Karpas-422 (cell line): ENCODE measurements at regions not wholly inside any gene's neighbourhood (a gene's known extent, or its start where the extent isn't known, plus 50 kb on each side); places are given as distances from the start of the nearest gene placed in this dataset.

Experiments
- DNase-seq: peaks from one replicate; pipeline ENCODE4 v3.0.0-alpha.2; 2015
- H2AFZ ChIP-seq: fragments of 200-600 bp; sonication (generic); 2 replicates; pipeline ENCODE4 v1.6.1; 2014; ENCODE audit warnings: antibody characterized with exemption, low read length, mixed read lengths
- H3K27ac ChIP-seq: fragments of 200-600 bp; sonication (generic); 2 replicates; pipeline ENCODE4 v1.5.1; 2014; ENCODE audit warnings: mild to moderate bottlenecking, low read length, moderate library complexity
- H3K27me3 ChIP-seq: fragments of 200-600 bp; sonication (generic); 2 replicates; pipeline ENCODE4 v1.6.1; 2014; ENCODE audit warnings: low read length, mixed read lengths
- H3K36me3 ChIP-seq: fragments of 200-600 bp; sonication (generic); 2 replicates; pipeline ENCODE4 v1.6.1; 2014; ENCODE audit warnings: low read length, mixed read lengths; ENCODE audit not compliant: insufficient read depth
- H3K4me1 ChIP-seq: fragments of 200-600 bp; sonication (generic); 2 replicates; pipeline ENCODE4 v1.6.1; 2014; ENCODE audit warnings: mild to moderate bottlenecking, low read length, mixed read lengths
- H3K4me2 ChIP-seq: fragments of 200-600 bp; sonication (generic); 2 replicates; pipeline ENCODE4 v1.6.1; 2014; ENCODE audit warnings: low read length, low read depth, mild to moderate bottlenecking; ENCODE audit not compliant: poor library complexity, severe bottlenecking
- H3K4me3 ChIP-seq: fragments of 200-600 bp; sonication (generic); 2 replicates; pipeline ENCODE4 v1.5.1; 2014; ENCODE audit warnings: mild to moderate bottlenecking, antibody characterized with exemption, low read length, mixed read lengths
- H3K79me2 ChIP-seq: fragments of 200-600 bp; sonication (generic); 2 replicates; pipeline ENCODE4 v1.6.1; 2014; ENCODE audit warnings: mild to moderate bottlenecking, low read length, mixed read lengths
- H3K9ac ChIP-seq: fragments of 200-600 bp; sonication (generic); 2 replicates; pipeline ENCODE4 v1.6.0; 2014; ENCODE audit warnings: low read length
- H3K9me2 ChIP-seq: fragments of 200-600 bp; sonication (generic), shearing (Covaris generic); replicated peaks from 2 replicates; pipeline ENCODE4 v1.6.0; 2014; ENCODE audit warnings: mild to moderate bottlenecking, low read length, moderate library complexity; ENCODE audit not compliant: insufficient read depth
- H3K9me3 ChIP-seq: fragments of 300-700, 200-600 bp; sonication (generic); 2 replicates; pipeline ENCODE4 v1.6.1; 2014; ENCODE audit warnings: low read length, mixed read lengths
- H4K20me1 ChIP-seq: fragments of 200-600 bp; sonication (generic); 2 replicates; pipeline ENCODE4 v1.6.1; 2014; ENCODE audit warnings: mild to moderate bottlenecking, antibody characterized with exemption, low read length, low read depth; ENCODE audit not compliant: insufficient read depth

DNA sequence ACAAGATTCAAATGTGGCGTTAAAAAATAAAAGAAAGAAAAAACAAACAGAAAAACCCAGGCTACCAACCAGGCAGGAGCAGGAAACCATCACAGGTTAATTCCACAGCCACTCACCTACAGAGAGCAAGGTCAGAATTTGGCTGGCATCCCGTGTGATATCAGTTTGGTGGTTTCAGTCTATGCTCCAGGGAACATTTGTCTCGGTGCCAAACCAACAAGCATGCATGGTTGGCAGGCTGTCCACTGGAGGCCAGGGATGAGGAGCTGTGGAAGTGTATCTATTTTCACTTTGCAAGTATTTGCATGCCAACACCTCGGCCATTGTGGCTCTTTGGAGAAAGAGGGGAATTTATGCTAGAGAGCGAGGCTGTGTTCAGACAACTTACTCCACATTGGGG, 53.1 kb upstream of the PROX1 start:
- no peak overlapping the region for H3K9ac ChIP-seq
- no peak overlapping the region for H3K27ac ChIP-seq
- no peaks in the 10 kb centered on the region for H3K9me3 ChIP-seq
- peaks cover under 1% of the 10 kb centered on the region; the same call in 1 of the 2 replicates for H3K27me3 ChIP-seq
- no peak for DNase-seq
- no peaks in the 10 kb centered on the region for H3K79me2 ChIP-seq
- no peaks in the 10 kb centered on the region for H3K36me3 ChIP-seq
- H3K4me2 ChIP-seq: no peak overlapping the region
- H2AFZ ChIP-seq: no peak overlapping the region
- no peaks in the 10 kb centered on the region for H3K9me2 ChIP-seq
- no peaks in the 10 kb centered on the region for H4K20me1 ChIP-seq
- H3K4me1 ChIP-seq: no peaks in the 10 kb centered on the region
- H3K4me3 ChIP-seq: no peak overlapping the region

DNA sequence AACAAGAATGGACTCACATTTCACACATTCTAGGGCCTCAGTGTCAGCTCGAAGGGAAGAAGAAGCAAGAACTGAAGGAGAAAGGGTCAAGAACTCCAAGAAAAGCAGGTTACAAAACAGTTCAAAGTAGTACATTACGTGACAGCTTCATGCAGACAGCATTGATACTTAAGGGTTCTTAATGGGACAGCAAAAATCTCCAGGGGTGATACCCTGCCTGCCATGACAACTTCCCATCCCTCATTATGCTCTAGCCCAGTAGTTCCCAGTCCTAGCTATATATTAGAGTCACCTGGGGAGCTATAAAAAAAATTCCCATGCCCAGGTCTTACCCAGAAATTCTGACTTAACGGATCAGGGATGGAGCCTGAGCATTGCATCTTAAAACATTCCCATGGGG, 51.2 kb upstream of the PROX1 start:
- Histone ChIP-seq H3K4me2 (no peak overlapping the region), H4K20me1 (no peaks in the 10 kb centered on the region), H3K9ac (no peak overlapping the region), H2AFZ (no peak overlapping the region), H3K36me3 (no peaks in the 10 kb centered on the region), H3K79me2 (no peaks in the 10 kb centered on the region), H3K9me3 (no peaks in the 10 kb centered on the region), H3K4me1 (peaks cover 18% of the 10 kb centered on the region), H3K27me3 (peaks cover 2% of the 10 kb centered on the region; the same call in 1 of the 2 replicates), H3K27ac (no peak overlapping the region), H3K9me2 (no peaks in the 10 kb centered on the region), H3K4me3 (no peak overlapping the region)
- no peak for DNase-seq
